ENCODE measurements at regions not wholly inside any gene's neighbourhood (a gene's known extent, or its start where the extent isn't known, plus 50 kb on each side); places are given as distances from the start of the nearest gene placed in this dataset.
A peak's percentile ranks its signal among the peaks of the same experiment; 100 is the strongest.
"Not testable (repeated sequence)": the region's sequence is repeated elsewhere in the genome, so short reads cannot be mapped to it uniquely, and the experiment has no call there.

DNA sequence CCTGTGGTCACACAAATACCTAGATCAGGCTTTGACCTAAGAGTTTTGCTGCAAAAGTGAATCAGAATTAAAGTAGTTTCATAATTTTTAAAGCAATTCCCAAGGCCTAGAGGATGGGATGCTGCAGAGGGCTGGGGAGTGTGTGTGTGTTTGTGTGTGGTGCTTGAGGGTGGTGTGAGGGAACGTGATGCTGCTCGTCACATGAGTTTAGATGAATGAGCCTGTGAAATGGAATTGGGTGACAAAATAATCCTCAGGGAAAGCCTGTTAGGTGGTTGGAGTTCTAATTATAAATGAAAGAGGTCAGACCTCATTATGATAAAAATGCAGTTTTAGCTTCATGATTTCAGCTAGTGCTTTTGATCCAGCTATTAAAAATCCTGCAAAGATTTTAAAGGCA lies 87.5 kb upstream of the TMEM170B start:
- DNase-seq (no peak), ATAC-seq (no peak)
- Mint-ChIP-seq H3K27ac (no peak overlapping the region), H3K4me1 (ENCODE audit: low read depth) (peaks cover under 1% of the 10 kb centered on the region), H3K36me3 (ENCODE audit: low read depth) (peaks cover 5% of the 10 kb centered on the region), H3K9me3 (ENCODE audit: insufficient read depth) (no peaks in the 10 kb centered on the region), H3K27me3 (ENCODE audit: low read depth) (peaks cover 5% of the 10 kb centered on the region), H3K4me3 (no peak overlapping the region)
- ChIA-PET CTCF (interaction anchor here (1.3 to 1.4 kb wide), 2 partner anchors 14 to 46 kb away, joined by 3 read pairs; no protein-coding TSS in a partner anchor), POLR2A (no interaction called here)

DNA sequence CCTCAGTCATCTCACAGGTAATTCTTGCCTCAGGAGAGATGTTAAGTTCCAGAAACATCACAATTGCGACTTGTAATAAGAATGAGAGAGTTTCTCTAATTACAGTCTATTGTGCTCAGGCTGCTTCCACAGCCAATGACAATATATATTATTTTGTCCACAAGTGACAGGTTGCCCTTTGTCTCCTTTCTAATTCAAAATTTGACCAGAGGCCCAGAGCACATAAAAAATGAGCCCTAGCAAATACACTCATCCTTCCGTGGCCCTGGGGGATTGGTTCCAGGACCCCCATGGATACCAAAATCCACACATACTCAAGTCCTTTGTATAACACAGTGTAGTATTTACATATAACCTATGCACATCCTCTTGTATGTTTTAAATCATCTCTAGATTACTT lies 88.1 kb upstream of the TMEM170B start:
- ChIA-PET POLR2A (no interaction called here), CTCF (interaction anchor here (1.3 kb wide), 1 partner anchor 15 kb away, joined by 3 read pairs; no protein-coding TSS in a partner anchor)
- ATAC-seq (no peak), DNase-seq (no peak)
- Mint-ChIP-seq H3K27ac (no peak overlapping the region), H3K4me1 (ENCODE audit: low read depth) (peaks cover 7% of the 10 kb centered on the region), H3K4me3 (no peak overlapping the region), H3K27me3 (ENCODE audit: low read depth) (peaks cover 2% of the 10 kb centered on the region), H3K9me3 (ENCODE audit: insufficient read depth) (peaks cover 3% of the 10 kb centered on the region), H3K36me3 (ENCODE audit: low read depth) (peaks cover 2% of the 10 kb centered on the region)

DNA sequence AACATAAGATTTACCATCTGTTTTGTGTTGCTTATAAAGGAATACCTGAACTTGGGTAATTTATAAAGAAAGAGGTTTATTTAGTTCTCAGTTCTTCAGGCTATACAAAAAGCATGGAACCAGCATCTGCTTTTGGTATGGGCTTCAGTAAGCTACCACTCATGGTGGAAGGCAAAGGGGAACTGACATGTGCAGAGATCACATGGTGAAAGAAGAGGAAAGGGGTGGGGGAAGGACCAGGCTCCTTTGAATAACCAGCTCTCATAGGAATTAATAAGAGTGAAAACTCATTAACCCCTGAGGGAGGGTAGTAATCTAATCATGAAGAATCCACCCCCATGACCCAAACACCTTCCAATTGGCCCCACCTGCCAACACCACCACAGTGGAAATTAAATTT lies 89.5 kb upstream of the TMEM170B start:
- Mint-ChIP-seq H3K36me3 (ENCODE audit: low read depth) (peaks cover 2% of the 10 kb centered on the region), H3K27me3 (ENCODE audit: low read depth) (no peaks in the 10 kb centered on the region), H3K9me3 (ENCODE audit: insufficient read depth) (peaks cover 6% of the 10 kb centered on the region), H3K27ac (no peak overlapping the region), H3K4me1 (ENCODE audit: low read depth) (peaks cover 7% of the 10 kb centered on the region), H3K4me3 (no peak overlapping the region)
- DNase-seq, result no peak
- CTCF ChIA-PET, result interaction anchor here (1.2 kb wide), 1 partner anchor 10 kb away, joined by 3 read pairs; no protein-coding TSS in a partner anchor
- POLR2A ChIA-PET, result no interaction called here
- ATAC-seq, result no peak

DNA sequence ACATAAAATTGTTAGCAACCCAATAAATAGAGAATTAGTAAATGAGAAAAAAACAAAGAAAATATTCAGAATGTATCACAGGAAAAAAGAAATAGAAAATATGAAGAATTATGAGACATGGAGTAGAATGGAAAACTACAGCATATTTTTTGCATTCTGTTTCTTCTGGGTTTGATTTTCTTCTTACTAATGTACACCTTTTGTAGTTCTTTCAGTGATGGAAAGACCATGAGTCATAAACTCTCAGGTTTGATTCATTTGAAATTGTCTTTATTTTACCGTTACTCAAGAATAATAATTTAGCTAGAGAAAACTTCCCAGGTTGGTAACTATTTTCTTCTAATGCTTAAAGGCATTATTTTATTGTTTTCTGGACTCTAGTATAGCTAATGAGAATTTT lies 90.3 kb upstream of the TMEM170B start:
- no peak overlapping the region for H3K4me3 Mint-ChIP-seq
- ATAC-seq, result no peak
- H3K9me3 Mint-ChIP-seq (ENCODE audit: insufficient read depth), result peaks cover 10% of the 10 kb centered on the region
- no peak for DNase-seq
- H3K27ac Mint-ChIP-seq, result no peak overlapping the region
- POLR2A ChIA-PET, result no interaction called here
- CTCF ChIA-PET, result interaction anchor here (0.6 to 0.8 kb wide), 2 partner anchors 12 to 48 kb away, joined by 3 read pairs; no protein-coding TSS in a partner anchor
- peaks cover 7% of the 10 kb centered on the region for H3K4me1 Mint-ChIP-seq (ENCODE audit: low read depth)
- H3K36me3 Mint-ChIP-seq (ENCODE audit: low read depth), result no peaks in the 10 kb centered on the region
- H3K27me3 Mint-ChIP-seq (ENCODE audit: low read depth), result no peaks in the 10 kb centered on the region

DNA sequence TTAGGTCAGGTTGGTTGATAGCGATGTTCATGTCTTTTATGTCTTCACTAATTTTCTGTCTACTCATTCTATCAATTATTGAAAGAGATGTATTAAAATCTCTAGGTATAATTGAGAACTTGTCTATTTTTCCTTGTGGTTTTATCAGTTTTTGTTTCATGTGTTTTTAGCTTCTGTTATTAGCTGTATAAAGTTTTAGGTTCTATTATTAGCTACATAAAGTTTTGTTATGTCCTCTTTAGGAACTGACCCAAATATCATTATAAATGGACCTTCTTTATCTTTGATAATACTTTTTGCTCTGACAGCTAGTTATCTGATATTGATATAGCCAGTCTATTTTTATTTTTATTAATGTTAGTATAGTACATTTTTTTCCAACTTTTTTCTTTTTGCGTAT lies 92.4 kb upstream of the TMEM170B start:
- no peaks in the 10 kb centered on the region for H3K36me3 Mint-ChIP-seq (ENCODE audit: low read depth)
- ChIA-PET POLR2A (no interaction called here), CTCF (no interaction called here)
- H3K9me3 Mint-ChIP-seq (ENCODE audit: insufficient read depth), result peaks cover 14% of the 10 kb centered on the region
- H3K4me1 Mint-ChIP-seq (ENCODE audit: low read depth), result peaks cover 7% of the 10 kb centered on the region
- H3K4me3 Mint-ChIP-seq, result no peak overlapping the region
- H3K27ac Mint-ChIP-seq, result no peak overlapping the region
- no peak for ATAC-seq
- DNase-seq, result no peak
- H3K27me3 Mint-ChIP-seq (ENCODE audit: low read depth), result no peaks in the 10 kb centered on the region

DNA sequence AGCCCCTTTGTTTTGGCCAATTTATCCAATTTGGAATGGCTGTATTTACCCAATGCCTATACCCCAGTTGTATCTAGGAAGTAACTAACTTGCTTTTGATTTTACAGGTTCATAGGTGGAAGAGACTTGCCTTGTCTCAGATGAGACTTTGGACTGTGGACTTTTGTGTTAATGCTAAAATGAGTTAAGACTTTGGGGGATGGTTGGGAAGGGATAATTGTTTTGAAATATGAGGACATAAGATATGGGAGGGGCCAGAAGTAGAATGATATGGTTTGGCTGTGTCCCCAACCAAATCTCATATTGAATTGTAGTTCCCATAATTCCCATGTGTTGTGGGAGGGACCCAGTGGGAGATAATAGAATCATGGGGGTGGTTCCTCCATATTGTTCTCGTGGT lies 94.4 kb upstream of the TMEM170B start:
- H3K27me3 Mint-ChIP-seq (ENCODE audit: low read depth); DNase-seq; CTCF ChIA-PET; H3K27ac Mint-ChIP-seq; H3K36me3 Mint-ChIP-seq (ENCODE audit: low read depth); ATAC-seq; H3K4me3 Mint-ChIP-seq: not testable (repeated sequence)
- Mint-ChIP-seq H3K9me3 (ENCODE audit: insufficient read depth) (peaks cover 15% of the 10 kb centered on the region), H3K4me1 (ENCODE audit: low read depth) (peaks cover 23% of the 10 kb centered on the region)
- POLR2A ChIA-PET, result interaction anchor here (0.6 kb wide), 1 partner anchor 343 kb away, joined by 4 read pairs; no protein-coding TSS in a partner anchor

DNA sequence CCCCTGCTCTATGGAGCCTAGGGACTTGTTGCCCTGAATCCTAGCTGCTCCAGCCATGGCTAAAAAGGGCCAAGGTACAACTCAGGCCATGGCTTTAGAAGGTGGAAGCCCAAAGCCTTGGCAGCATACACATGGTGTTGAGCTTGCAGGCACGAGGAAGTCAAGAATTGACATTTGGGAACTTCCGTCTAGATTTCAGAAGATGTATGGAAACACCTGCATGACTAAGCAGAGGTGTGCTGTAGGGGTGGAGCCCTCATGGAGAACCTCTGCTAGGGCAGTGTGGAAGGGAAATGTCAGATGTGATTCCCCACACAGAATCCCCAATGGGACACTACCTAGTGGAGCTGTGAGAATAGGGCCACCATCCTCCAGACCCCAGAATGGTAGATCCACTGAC lies 95.1 kb upstream of the TMEM170B start:
- CTCF ChIA-PET, result no interaction called here
- Mint-ChIP-seq H3K4me3 (no peak overlapping the region), H3K27ac (no peak overlapping the region), H3K36me3 (ENCODE audit: low read depth) (peaks cover 3% of the 10 kb centered on the region), H3K9me3 (ENCODE audit: insufficient read depth) (peaks cover 15% of the 10 kb centered on the region), H3K4me1 (ENCODE audit: low read depth) (peaks cover 28% of the 10 kb centered on the region), H3K27me3 (ENCODE audit: low read depth) (no peaks in the 10 kb centered on the region)
- ATAC-seq (no peak), DNase-seq (no peak)
- POLR2A ChIA-PET, result no interaction called here

DNA sequence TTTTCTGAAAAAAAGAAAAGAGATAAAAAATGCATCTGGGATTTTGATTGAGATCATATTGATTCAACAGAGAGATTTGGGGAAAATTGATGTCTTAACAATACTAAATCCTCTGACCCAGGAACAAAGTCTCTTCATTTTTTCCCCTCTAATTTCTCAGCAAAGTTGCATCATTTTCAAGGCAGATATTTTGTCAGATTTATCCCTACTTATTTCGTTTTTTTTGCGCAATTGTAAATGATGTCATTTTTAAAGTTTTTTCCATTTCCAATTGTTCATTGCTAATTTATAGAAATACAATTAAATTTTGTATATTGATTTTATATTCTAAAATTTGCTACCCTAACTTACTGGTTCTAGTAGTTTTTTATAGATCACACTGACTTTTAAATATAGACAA lies 97.7 kb upstream of the TMEM170B start:
- Mint-ChIP-seq H3K9me3 (ENCODE audit: insufficient read depth) (peaks cover 14% of the 10 kb centered on the region), H3K4me1 (ENCODE audit: low read depth) (peaks cover 26% of the 10 kb centered on the region), H3K4me3 (no peak overlapping the region), H3K36me3 (ENCODE audit: low read depth) (peaks cover 3% of the 10 kb centered on the region), H3K27ac (no peak overlapping the region), H3K27me3 (ENCODE audit: low read depth) (no peaks in the 10 kb centered on the region)
- POLR2A ChIA-PET, result no interaction called here
- DNase-seq (no peak), ATAC-seq (no peak)
- CTCF ChIA-PET, result interaction anchor here (0.5 kb wide), 1 partner anchor 58 kb away, joined by 3 read pairs; no protein-coding TSS in a partner anchor

DNA sequence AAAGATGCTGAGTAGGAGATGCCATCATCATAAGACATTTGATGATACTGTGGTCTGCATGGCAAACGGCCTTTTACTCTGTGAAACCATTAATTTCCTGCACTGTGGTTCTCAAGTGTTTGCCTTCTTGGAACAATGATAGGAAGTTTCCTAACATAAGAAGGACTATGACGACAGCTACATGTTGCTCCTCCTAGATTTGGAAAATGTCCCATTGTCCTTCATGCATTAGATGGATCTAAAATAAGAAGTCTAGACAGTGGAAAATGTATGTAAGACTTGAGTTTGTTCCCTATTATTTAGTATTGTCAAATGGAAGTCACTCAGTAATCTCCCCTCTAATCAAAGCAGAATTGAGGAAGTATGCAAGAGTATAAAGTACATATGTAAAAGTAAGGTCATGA lies 98.5 kb upstream of the TMEM170B start:
- H3K4me3 Mint-ChIP-seq, result no peak overlapping the region
- no peaks in the 10 kb centered on the region for H3K27me3 Mint-ChIP-seq (ENCODE audit: low read depth)
- peaks cover 3% of the 10 kb centered on the region for H3K36me3 Mint-ChIP-seq (ENCODE audit: low read depth)
- peaks cover 21% of the 10 kb centered on the region for H3K4me1 Mint-ChIP-seq (ENCODE audit: low read depth)
- H3K27ac Mint-ChIP-seq, result no peak overlapping the region
- H3K9me3 Mint-ChIP-seq (ENCODE audit: insufficient read depth), result peaks cover 12% of the 10 kb centered on the region
- CTCF ChIA-PET, result no interaction called here
- peak; percentile 68 for ATAC-seq
- no peak for DNase-seq
- POLR2A ChIA-PET, result no interaction called here

DNA sequence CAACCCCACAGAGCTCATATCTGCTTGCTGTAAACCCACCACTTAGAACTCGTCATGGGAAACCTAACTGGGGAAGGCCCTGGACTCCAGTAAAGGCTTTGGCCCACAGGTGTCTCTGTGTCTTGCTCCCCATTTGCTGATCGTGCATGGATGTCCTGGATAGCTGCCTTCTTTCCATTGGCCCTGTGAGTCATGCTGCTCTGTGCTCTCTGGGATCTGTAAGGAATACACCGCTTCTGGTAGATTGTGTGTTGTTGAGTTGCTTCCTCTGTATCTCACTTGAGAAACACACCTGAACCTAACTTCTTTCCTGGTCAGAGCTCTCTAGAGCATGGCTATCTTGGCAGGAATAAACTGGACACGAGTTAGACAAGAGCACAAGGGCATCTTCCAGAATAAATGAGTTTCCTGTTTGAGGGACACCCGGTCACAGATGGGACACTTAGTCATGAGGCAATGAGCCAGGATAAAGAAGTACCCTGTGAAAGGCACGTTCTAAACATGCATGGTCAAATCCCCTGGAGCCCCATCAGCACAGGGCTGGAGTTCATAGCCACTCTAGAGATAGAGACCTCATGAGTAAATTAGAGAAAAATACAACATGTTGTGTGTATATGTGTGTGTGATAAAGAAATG lies 99.6 kb upstream of the TMEM170B start:
- ATAC-seq (no peak), DNase-seq (no peak)
- CTCF ChIA-PET, result interaction anchor here (1.0 to 1.4 kb wide), 2 partner anchors 27 to 58 kb away, joined by 4 read pairs; no protein-coding TSS in a partner anchor
- Mint-ChIP-seq H3K36me3 (ENCODE audit: low read depth) (peaks cover 3% of the 10 kb centered on the region), H3K27me3 (ENCODE audit: low read depth) (no peaks in the 10 kb centered on the region), H3K4me1 (ENCODE audit: low read depth) (peaks cover 21% of the 10 kb centered on the region), H3K4me3 (no peak overlapping the region), H3K9me3 (ENCODE audit: insufficient read depth) (peaks cover 8% of the 10 kb centered on the region), H3K27ac (peak overlapping the region; percentile 12)
- POLR2A ChIA-PET, result interaction anchor here (0.6 kb wide), 1 partner anchor 73 kb away, joined by 3 read pairs; no protein-coding TSS in a partner anchor

DNA sequence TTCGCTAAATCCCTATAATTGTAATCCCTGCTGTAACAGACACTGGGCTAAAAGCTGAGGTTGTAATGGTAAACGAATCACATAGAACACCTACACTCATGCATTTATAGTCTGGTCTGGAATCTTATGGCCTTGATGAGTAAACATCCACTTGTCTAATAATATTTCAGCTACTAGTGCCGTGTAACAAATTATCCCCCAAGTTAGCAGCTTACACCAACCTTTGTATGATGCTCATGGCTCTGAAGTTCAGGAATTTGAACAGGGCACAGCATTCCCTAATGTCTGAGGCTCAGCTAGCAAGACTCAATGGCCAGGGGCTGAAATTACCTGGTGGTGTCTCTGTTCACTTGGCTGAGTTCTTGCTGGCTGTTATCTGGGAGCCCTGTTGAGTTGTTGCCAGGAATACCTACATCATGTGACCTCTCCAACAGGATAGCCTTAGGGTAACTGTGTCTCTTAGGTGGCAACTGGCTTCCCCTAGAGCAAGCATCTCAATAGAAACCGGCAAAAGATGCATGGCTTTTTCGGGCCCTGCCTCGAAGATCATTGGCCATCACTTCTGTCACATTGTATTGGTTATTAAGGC lies 100.9 kb upstream of the TMEM170B start:
- Mint-ChIP-seq H3K4me3 (no peak overlapping the region), H3K27ac (no peak overlapping the region), H3K36me3 (ENCODE audit: low read depth) (peaks cover 3% of the 10 kb centered on the region), H3K4me1 (ENCODE audit: low read depth) (peaks cover 21% of the 10 kb centered on the region), H3K9me3 (ENCODE audit: insufficient read depth) (peaks cover 5% of the 10 kb centered on the region), H3K27me3 (ENCODE audit: low read depth) (no peaks in the 10 kb centered on the region)
- ChIA-PET CTCF (interaction anchor here (1.4 kb wide), 1 partner anchor 59 kb away, joined by 4 read pairs; no protein-coding TSS in a partner anchor), POLR2A (no interaction called here)
- no peak for ATAC-seq
- no peak for DNase-seq

DNA sequence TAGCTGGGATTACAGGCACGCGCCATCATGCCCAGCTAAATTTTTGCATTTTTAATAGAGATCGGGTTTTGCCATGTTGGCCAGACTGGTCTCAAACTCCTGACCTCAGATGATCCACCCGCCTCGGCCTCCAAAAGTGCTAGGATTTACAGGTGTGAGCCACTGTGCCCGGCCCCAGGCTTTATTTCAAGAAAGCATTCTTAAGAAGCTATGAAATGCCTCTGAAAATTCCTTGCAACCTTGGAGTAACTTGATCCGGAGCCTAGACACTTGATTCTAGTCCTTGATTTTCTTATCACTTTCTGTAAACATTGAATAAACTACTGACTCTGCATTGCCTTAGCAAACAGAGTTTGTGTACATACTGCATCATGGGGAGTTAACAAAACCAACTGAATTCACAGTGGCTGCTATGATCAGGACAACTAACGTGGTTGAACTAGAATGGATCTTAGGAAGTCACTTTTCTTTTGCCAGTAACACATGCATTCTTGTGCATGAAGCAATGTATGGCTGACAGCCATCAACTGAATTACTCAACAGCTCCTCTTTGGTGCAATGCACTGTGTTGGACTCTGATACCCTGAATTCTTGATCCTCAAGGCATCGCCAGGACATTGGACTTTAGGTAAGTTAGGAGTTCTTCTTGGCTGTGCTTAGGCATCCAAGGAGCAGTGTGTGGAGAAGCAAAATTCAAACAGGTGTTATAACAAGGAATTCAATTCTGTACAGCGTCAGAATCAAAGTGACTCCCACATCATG lies 102.8 kb upstream of the TMEM170B start:
- ChIA-PET CTCF (interaction anchor here (0.9 to 4.3 kb wide), 2 partner anchors 22 to 61 kb away, joined by 3 to 16 read pairs; no protein-coding TSS in a partner anchor), POLR2A (no interaction called here)
- no peak for DNase-seq
- H3K4me3 Mint-ChIP-seq, result no peak overlapping the region
- H3K36me3 Mint-ChIP-seq (ENCODE audit: low read depth), result peaks cover 2% of the 10 kb centered on the region
- H3K27me3 Mint-ChIP-seq (ENCODE audit: low read depth), result no peaks in the 10 kb centered on the region
- peaks cover 21% of the 10 kb centered on the region for H3K4me1 Mint-ChIP-seq (ENCODE audit: low read depth)
- no peak overlapping the region for H3K27ac Mint-ChIP-seq
- ATAC-seq, result no peak
- no peaks in the 10 kb centered on the region for H3K9me3 Mint-ChIP-seq (ENCODE audit: insufficient read depth)
